ENCODE measurements at regions not wholly inside any gene's neighbourhood (a gene's known extent, or its start where the extent isn't known, plus 50 kb on each side); places are given as distances from the start of the nearest gene placed in this dataset.
A peak's percentile ranks its signal among the peaks of the same experiment; 100 is the strongest.

GRCh38 chr3:161161603-161162002, 56.5 kb upstream of the B3GALNT1 start (continued):
- TF ChIP-seq ZNF596 (tag by site-specific recombination; IDR thresholded peaks at IDR 0.05) (no peak), ZBTB21 (tag by site-specific recombination; IDR thresholded peaks at IDR 0.05) (no peak), ZNF704 (tag by site-specific recombination; IDR thresholded peaks at IDR 0.05) (no peak)

- TF ChIP-seq ZNF513 (tag by site-specific recombination; IDR thresholded peaks at IDR 0.05) (no peak), SETDB1 (IDR thresholded peaks at IDR 0.05; ENCODE audit: insufficient read length, low read length) (peak; percentile 81), ZBTB11 (tag by site-specific recombination; conservative IDR thresholded peaks at IDR 0.05; ENCODE audit: low read depth) (no peak), HOXA7 (CRISPR knock-in tag; IDR thresholded peaks at IDR 0.05; ENCODE audit: borderline replicate concordance) (no peak), PRDM1 (tag by site-specific recombination; IDR thresholded peaks at IDR 0.05) (peak; percentile 23; the same call in 1 of the 2 replicates), ZFP3 (tag by site-specific recombination; IDR thresholded peaks at IDR 0.05; ENCODE audit: low read depth) (no peak)
- POLR2A ChIA-PET: no interaction called here
- H3K27ac ChIP-seq (ENCODE audit: extremely low read depth, low read depth, low read length): no peak overlapping the region
These were observed 57.8 kb upstream of the NMD3 start for GRCh38 chr3:161163297-161163696.

GRCh38 chr3:161166051-161166450, 55.1 kb upstream of the NMD3 start:
- no peak overlapping the region for H3K27ac ChIP-seq (ENCODE audit: extremely low read depth, low read depth, low read length)
- H3K4me3 ChIP-seq (ENCODE audit: low read depth, low read length): no peak overlapping the region
- POLR2A ChIA-PET: no interaction called here
- no peaks in the 10 kb centered on the region for H3K4me1 ChIP-seq (ENCODE audit: control insufficient read depth, insufficient read depth, low read length)
- CTCF ChIA-PET: interaction anchor here (0.7 kb wide), 1 partner anchor 94 kb away, joined by 3 read pairs; no protein-coding TSS in a partner anchor
- H3K9me3 ChIP-seq (ENCODE audit: control insufficient read depth, insufficient read depth, low read depth, low read length): no peaks in the 10 kb centered on the region
- H3K36me3 ChIP-seq (ENCODE audit: control insufficient read depth in 2 of 2, insufficient read depth in 1 of 2, low read length in 2 of 2): no peaks in the 10 kb centered on the region
- TF ChIP-seq ZNF449 (tag by site-specific recombination; IDR thresholded peaks at IDR 0.05) (no peak), ZBTB11 (tag by site-specific recombination; conservative IDR thresholded peaks at IDR 0.05; ENCODE audit: low read depth) (no peak), ZNF600 (tag by site-specific recombination; IDR thresholded peaks at IDR 0.05) (no peak), GFI1B (tag by site-specific recombination; IDR thresholded peaks at IDR 0.05) (no peak), ZSCAN30 (tag by site-specific recombination; IDR thresholded peaks at IDR 0.05) (no peak), PRDM2 (tag by site-specific recombination; IDR thresholded peaks at IDR 0.05; ENCODE audit: borderline replicate concordance) (no peak), SP2 (tag by site-specific recombination; IDR thresholded peaks at IDR 0.05) (no peak)

More at GRCh38 chr3:161163297-161163696, 57.8 kb upstream of the NMD3 start:
- Histone ChIP-seq H3K4me3 (ENCODE audit: low read depth, low read length) (no peak overlapping the region), H3K36me3 (ENCODE audit: control insufficient read depth in 2 of 2, insufficient read depth in 1 of 2, low read length in 2 of 2) (no peaks in the 10 kb centered on the region), H3K4me1 (ENCODE audit: control insufficient read depth, insufficient read depth, low read length) (no peaks in the 10 kb centered on the region), H3K9me3 (ENCODE audit: control insufficient read depth, insufficient read depth, low read depth, low read length) (no peaks in the 10 kb centered on the region)
- CTCF ChIA-PET: interaction anchor here (1.2 kb wide), 1 partner anchor 38 kb away, joined by 3 read pairs; no protein-coding TSS in a partner anchor
